H1 (cell line): ENCODE measurements at regions not wholly inside any gene's neighbourhood (a gene's known extent, or its start where the extent isn't known, plus 50 kb on each side); places are given as distances from the start of the nearest gene placed in this dataset.

Experiments
- BCL11A ChIP-seq, 2 experiments: IDR thresholded peaks; one replicate each; pipeline ENCODE4 v1.6.1; 2011; ENCODE audit warnings: low read depth in 2 of 2, low read length in 2 of 2, mild to moderate bottlenecking in 2 of 2
- BRCA1 ChIP-seq: IDR thresholded peaks from 2 replicates; pipeline ENCODE4 v1.6.1; 2012; ENCODE audit warnings: low read depth, low read length, improper control_type of control experiment
- CHD7 ChIP-seq: fragments of 300-600 bp; sonication (generic); IDR thresholded peaks from 2 replicates; pipeline ENCODE4 v1.7.1; 2012; ENCODE audit warnings: low read length, moderate library complexity, mild to moderate bottlenecking, inconsistent platforms; ENCODE audit not compliant: insufficient replicate concordance
- FOSL1 ChIP-seq: IDR thresholded peaks from 2 replicates; pipeline ENCODE4 v1.6.1; 2011; ENCODE audit warnings: mild to moderate bottlenecking, low read depth, low read length, moderate library complexity; ENCODE audit not compliant: insufficient read depth
- GTF2F1 ChIP-seq: IDR thresholded peaks from 2 replicates; pipeline ENCODE4 v1.6.1; 2012; ENCODE audit warnings: low read depth, low read length, improper control_type of control experiment, borderline replicate concordance
- JUN ChIP-seq: IDR thresholded peaks from 2 replicates; pipeline ENCODE4 v1.6.1; 2011; ENCODE audit warnings: low read depth, mild to moderate bottlenecking, improper control_type of control experiment, low read length
- KDM4A ChIP-seq: IDR thresholded peaks from one replicate; pipeline ENCODE4 v1.7.1; 2012; ENCODE audit warnings: low read depth, mild to moderate bottlenecking, moderate library complexity, low read length, inconsistent platforms; ENCODE audit not compliant: severe bottlenecking

- no peak for TF ChIP-seq CHD7
- no peak for TF ChIP-seq JUN
- TF ChIP-seq BCL11A (IDR thresholded peaks at IDR 0.05; ENCODE audit: low read depth in 2 of 2, low read length in 2 of 2), result no peak
- TF ChIP-seq GTF2F1, result no peak
- TF ChIP-seq FOSL1, result no peak
- no peak for TF ChIP-seq KDM4A
- TF ChIP-seq BRCA1, result no peak
These were observed 237.3 kb downstream of the TACR3 start (continued) for GRCh38 chr4:103482471-103482870.
